HG03175 (cell line): ENCODE measurements at regions not wholly inside any gene's neighbourhood (a gene's known extent, or its start where the extent isn't known, plus 50 kb on each side); places are given as distances from the start of the nearest gene placed in this dataset.

Experiments
- ATAC-seq: cut with Tn5 transposase; IDR thresholded peaks from one replicate; pipeline ENCODE4 v1.9.1; 2021; ENCODE audit warnings: mild to moderate bottlenecking, moderate library complexity; ENCODE audit not compliant: unreplicated experiment

DNA sequence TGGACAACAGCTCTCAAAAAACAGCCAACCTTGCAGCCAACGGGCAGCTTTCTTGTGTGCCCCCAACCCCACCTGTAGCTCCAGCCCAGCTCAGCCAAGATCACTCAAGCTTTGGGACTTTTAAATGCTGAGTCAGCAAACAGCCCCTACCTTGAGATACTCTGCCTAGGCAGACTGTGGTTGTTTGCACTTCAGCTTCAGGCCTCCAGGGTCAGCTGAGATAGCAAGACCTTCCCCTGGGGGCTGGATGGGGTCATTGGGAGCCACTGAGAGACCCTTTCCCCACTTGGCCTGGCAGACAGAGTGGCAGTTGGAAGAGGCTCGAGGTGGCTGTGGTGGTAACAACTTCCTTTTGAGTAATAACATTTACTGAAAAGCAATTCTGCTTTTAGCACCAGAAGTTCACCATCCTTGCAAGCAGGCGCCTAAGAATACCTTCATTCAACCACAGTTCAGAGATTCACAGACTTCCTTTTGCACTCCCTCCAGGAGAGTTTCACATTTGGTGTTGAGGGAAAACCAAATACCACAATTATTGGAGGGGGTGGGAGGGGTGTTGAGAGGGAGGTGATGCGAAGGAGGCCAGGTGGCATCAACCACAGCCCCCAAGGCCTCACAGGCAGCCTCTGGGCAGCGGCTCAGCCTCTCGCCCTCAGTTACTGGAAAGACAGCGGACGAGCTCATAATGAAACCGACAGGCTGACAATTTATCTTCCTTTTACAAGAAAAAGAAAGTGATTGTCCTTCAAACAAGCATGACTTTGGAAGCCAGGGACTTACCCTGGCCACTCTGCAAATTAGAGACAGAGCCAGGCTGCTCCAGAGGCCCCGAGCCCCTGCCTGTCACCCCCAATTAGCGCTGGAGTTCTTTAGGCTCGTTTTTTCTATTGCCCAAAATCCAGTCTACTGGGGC is 148.1 kb downstream of the CEBPB start:
- peak; percentile 72 for ATAC-seq

DNA sequence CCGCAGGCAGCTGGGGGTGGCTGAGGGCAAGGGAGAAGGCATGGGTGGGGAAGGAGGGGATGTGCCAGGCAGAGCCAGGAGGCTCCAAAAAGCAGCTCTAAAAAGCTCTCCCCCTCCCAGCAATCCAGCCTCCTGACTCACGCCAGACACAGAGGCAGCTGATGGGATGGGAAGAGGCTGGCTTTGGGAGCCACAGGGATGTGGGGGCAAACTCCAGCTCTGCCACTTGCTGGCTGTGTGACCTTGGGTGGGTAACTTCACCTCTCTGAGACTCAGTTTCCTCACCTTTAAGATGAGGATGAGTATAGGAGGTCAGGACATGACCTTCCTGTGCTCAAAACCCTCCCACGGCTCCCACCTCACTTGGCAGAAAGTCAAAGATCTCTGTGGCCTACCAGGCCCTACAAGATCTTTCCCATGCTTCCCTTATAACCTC is 148.9 kb downstream of the CEBPB start:
- ATAC-seq = no peak

DNA sequence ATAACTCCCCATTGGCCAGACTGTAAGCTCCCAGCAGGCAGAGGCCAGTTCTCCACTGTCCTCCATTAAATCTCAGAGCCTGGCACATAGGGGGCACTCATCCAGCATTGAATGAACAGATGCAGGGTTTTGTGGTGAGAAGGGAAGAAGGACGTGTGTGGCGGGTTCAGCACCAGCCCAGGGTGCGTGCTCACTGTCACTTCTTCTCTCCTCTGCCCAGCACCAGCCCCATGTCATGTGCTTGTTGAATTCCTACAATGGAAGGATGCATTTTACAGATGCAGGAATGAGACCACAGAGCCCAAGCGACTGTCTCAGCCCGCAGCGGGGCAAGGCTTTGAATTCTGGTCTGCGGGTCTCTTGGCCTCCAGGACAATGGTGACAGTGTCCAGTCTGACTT is 149.9 kb downstream of the CEBPB start:
- ATAC-seq = no peak

DNA sequence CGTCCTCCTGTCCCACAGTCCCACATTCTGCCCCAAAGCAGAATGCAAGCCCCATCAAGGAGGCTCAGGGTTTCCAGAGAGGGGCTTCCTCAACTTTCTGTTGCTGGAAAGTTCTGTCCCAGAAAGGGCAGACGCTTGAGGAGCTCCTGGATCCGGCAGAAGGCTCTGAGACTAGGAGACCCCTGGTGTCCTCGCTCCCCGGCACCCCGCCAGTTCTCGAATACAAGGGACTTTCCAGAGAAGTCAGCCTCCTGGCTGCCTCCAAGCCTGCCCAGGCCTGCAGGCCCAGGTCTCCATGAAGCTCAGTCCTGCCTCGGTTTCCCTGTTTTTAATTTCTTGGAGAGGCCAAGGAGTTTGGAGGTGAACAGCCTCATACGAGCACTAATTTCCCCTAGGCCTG is 150.4 kb downstream of the CEBPB start:
- no peak for ATAC-seq

DNA sequence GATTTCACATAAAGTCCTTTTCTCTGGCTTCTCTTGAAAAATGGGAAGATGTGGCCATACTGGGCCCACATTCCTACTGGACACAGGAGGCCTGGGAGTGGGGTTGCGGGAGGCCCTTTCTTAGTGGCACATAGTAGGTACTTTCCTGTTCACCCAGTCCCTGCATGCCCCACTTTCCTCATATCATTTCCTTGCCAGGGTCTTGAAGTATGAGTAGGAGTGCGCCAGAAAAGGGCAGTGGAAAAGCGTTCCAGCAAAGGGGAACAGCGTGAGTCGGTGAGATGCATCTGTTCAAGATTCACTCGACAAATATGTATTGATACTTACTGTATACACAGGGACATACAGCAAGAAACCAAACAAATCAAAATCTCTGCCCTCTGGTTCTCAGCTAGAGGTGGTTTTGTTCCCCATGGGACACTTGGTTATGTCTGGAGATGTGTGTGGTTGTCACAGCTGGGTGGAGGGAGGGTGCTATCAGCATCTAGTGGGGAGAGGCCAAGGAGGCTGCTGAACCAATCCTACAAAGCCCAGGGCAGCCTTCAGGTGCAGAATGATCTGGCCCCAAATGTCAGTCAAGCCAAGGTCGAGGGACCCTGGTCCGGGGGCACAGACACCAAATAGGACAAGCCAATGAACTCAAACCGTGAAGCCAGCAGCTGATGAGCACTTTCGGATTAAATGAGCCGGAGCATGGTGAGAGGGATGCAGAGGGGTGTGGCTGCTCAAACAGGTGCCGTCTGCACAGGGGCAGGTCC is 151.4 kb downstream of the CEBPB start:
- ATAC-seq = no peak

DNA sequence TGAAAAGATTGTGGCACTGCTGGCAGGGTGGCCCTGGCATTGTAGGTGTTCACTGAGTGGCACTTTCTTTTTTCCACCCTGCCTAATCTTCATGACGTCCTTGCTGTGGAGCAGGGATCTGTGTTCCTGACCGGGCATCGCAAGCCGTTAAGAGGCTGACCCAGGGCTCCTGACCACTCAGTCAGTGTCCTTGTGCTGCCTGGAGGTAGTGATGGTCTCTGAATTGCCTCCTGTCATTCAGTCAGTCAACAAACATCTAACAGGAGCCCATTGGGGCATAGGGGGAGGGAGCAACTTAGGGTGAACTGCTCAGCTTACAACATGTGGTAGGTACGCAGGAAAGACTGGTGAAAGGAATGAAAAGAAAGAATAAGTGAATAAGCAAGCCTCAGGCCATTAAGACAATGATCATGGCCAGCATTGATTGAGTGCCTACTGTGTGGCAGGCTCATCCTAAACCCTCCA is 152.0 kb downstream of the CEBPB start:
- ATAC-seq = no peak

DNA sequence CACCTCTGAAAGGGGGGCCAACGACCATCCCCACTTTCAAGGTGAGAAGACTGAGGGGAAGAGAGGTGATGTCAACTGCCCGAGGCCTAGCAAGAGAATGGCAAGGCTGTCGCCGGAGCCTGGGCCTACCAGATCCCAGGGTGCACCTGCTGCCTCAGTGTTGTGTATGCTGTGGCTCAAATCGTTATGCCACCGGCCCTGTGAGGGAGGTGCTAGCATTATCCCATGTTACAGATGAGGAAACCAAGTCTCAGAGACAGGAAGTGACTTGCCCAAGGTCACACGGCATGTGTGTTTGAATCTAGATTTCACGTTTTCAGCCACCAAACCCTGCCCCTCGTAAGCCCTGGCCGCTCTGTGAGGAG is 152.5 kb downstream of the CEBPB start:
- no peak for ATAC-seq

DNA sequence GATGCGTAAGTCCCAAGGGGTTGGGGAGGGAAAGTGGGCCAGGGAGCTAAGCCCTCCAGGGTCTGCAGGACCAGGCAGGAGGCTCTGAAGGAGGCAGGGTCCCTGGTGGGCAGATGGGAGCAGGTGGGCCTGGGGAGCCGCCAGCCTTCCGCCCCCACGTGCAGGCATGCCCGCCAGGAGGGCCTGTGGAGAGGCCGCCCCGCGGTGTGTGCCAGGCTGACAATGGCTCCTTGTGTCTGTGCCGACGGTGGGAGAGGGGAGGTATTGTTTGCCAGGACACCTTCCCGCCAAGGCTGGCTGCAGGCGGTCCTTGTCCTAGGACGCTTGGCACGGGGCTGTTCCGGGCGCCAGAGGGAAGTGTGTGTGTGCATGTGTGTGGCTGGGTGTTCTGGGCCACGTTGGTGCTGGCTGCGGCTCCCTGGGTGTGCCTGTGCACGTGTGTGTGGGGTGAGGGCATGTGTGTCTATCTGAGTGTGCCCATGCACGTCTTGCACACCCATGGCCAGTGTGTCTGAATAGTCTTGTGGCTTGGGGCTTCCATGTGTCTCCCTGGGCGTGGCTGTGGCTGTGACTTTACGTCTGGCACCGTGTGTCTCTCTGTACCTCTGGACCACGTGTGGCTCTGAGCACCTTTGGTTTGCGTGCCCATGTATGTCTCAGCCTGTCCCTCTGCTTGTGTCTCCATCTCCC is 153.0 kb downstream of the CEBPB start:
- no peak for ATAC-seq

DNA sequence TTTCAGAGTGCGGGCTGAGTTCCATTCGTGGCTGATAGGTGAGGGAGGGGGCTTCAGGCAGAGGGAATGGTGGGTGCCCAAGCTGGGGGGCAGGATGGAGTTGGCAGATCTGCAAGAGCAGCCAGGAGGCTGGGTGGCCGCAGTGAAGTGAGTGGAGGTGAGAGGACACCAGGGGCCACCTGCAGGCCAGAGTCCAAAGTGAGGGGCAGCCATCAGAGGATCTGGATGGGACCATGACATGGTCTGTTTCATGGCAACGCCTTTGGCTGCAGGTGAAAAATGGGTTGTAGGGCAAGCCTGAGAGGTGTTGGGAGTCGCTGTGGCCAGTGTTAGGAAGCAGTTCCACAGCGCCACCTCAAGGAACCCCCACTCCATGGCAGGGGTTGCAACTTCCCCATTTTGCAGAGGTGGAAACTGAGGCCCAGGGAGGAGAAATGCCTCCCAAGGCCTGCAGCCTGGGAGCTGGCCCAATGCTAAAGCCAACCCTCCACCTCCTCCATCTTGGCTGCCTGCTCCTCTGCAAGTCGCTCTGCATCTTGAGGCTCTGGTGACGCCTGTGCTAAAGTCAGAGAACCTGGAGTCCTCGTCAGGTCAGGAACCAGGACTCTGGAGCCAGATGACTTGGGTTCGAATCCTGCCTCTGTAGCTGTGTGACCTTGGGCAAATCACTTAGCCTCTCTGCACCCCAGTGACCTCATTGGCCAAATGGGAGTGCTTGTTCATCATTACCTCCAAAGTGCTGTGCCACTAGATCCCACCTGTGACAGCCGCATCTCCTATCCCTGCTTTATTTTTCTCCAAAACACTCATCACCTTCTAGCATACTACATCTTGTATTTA is 153.8 kb downstream of the CEBPB start:
- no peak for ATAC-seq

DNA sequence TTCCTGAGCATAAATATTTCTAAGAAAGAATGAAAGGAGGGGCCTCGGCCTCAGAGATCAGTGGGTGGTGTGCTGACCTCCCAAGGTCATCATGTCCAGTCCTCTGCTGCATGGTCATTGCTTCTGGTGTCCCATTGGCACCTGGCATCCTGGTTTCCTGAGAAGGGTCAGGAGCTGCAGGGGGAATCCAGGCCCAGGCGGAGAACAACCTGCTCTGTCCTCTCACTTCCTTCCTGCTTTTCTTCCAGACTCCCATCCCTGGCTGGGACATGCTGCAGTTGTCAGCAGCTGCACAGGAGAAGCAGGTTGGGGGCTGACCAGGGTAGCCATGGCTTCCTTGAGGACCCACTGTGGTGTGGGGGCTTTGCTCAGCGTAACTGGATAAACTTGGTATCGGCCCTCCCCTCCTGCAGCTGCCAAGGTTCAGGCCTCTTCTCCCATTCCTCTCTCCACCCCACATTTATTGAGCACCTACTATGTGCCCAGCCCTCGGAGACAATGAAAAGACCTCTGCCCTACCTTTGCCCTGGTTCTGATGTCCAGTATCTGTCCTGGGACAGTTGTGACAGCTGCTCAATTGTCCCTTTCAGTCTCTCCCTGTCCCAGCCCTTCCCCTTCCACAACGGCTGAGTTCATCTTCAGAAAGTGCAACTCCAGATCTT is 155.2 kb downstream of the CEBPB start:
- no peak for ATAC-seq

DNA sequence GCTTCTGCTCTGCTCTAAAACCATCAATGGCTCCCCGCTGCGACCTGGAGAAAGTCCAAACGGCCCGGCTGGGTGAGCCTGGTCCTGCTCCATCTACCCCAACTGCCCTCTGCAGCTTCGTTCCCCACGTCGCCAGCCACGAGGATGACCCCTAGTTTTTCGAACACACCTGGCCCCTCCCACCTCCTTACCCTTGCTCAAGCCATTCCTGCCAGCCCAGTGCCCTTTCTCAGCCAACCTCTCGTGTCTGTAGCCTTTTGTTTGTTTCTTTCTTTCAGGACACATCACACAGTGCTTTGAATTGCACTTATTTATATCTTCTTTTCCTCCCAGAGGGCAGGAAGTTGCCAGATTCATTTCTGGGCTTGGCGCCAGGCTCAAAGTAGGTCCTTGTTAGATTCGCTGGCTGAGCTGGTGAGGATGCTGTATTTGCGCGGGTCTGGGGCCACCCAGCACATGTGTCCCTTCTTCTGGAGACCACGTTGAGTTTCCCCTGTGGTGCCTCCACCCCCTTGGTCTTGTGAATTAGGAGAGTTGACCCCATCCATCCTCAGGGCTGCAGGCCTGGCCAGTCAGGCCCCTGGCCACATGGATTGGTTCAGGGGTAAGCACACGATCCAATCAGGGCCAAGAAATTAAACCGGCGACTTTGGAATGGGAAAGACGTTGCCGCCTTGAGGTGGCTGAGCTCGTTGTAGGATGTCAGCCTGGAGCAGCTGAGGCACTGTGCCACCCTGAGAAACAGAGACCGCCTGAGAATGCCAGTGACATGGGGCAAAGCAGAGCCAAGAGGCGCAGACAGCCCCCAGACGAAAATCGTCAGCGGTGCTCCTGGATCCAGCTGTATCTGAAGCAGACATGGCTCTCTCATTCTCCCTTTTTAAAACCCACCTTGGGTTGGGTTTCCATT is 156.0 kb downstream of the CEBPB start:
- no peak for ATAC-seq

DNA sequence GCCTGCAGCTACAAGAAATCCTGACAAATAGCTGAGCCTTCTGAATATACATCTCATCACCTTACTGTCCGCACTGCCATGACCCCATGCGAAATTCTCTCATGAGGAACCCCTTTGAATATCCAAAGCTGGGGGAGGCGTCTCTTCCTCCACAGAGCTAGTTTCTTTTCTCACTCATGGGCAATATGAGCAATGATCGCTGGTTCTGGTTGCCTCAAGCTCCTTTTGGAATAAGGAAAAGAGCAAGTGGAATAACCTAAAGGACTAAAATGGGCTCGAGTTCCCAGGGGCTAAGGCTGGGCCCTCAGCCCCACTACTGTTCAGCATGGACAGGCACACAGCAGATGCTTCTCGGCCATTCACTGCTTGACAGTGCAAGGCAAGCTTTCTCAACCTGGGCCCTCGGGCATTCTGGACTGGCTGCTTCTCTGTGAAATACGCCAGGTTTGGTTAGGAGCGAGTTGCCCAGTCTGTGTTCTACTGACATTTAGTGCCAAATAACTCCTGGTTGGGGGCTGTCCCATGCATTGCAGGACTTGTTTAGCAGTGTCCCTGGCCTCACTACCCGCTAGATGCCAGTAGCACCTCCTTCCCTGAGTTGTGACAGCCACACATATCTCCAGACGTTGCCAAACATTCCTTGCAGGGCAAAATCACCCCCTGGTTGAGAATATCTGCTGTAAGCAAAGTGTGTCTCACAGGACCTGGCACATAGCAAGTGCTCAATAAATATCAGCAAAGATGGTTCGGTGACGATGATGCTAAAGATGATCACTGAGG is 156.8 kb downstream of the CEBPB start:
- ATAC-seq = no peak

DNA sequence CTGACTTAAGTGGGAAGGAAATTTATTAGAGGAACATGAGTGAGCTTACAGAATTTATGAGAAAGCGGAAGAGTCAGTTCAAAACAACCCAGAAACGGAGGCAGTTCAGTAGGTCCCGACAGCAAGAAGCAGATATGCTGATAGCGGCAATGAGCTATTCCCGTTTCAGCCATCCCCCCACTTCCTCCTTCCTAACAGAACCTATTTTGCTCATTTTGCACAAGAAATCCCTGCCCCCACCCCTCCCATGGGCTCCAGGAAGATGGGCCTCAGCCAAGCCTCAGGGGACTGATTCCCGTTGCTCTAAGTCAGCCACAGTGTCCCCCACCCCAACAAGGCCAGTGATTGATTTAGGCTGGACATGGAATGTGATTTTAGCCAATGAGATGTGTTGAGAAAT is 157.5 kb downstream of the CEBPB start:
- no peak for ATAC-seq

DNA sequence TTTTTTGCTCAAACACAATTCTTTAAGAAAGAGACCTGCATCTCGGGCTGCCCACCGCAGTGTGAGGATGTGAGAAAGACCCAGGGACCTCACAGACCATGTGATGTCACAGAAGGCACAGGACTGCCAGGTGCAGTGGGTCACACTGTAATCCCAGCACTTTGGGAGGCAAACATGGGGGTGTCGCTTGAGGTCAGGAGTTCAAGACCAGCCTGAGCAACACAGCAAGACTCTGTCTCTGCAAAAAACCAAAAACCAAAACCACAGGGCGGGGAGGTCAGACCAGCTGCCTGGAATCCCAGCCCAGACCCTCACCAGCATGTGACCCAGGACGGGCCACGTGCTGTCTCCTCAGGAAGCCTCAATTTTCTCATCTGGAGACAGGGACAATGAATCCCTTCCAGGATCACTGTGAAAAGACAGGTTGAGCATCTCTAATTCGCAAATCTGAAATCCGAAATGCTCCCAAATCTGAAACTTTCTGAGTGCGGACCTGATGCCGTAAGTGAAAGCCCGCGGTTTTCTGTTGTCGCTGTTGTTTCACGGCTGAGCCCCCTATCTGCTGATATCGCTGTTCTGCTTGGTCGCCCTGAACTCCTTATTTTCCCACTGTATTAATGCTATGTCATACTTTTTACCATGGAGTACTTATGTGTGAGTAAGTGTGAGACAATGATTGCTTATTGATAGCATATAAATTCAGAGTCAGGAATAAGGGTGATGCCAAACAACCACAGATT is 159.5 kb upstream of the PTPN1 start:
- no peak for ATAC-seq

DNA sequence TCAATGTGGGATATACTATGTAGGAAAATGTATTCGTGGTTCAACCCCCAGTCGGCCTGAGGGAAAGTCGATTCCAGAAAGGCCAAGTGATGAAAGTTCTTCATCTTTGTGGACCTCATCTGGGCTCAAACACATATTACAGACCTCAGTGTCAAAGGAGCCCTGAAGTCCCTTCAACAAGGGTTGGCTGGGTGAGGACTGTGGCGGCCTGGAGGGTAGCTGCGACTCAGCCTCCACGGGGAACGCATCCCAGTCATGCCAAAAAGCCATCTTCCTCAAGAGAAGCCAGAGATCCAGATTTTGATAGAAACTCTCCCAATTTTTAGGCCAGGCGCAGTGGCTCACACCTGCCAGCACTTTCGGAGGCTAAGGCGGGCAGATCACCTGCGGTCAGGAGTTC is 158.6 kb upstream of the PTPN1 start:
- ATAC-seq = no peak

DNA sequence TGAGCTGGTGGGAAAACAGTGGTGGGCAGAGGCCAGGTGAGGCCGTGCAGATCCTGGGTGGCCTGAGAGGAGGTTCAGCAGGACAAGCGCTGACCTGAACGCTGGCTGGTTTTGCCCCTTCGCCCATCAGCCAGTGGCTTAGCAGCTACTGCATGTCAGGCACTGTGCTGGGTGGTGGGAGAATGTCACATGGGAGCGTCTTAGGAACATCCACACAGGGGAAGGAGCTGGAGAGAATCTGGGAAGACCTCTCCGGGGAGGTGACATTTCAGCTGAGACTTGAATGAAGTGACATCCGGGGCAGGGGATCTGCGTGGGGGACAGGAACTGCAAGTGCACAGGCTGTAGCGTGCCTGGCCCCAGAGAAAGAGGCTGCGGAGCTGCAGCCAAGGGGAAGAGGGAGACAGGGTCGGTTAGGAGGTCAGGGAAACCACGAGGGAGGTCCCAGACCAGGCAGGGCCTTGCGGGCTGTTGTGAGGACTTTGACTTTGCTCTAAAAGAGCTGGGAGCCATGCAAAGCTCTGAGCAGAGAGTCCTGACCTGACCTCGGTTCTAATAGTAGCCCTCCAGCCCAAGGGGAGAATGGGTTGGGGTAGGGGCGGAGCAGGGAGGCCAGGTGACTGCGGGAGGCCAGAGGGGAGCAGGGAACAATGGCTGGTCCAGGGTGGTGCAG is 156.8 kb upstream of the PTPN1 start:
- ATAC-seq = no peak
